Peyer's patch (tissue), 4 donors: ENCODE measurements at regions not wholly inside any gene's neighbourhood (a gene's known extent, or its start where the extent isn't known, plus 50 kb on each side); places are given as distances from the start of the nearest gene placed in this dataset.
"Not testable (repeated sequence)": the region's sequence is repeated elsewhere in the genome, so short reads cannot be mapped to it uniquely, and the experiment has no call there.

Source experiments
- POLR2A ChIP-seq, 2 donors: fragments of 450-650 bp; IDR thresholded peaks; one replicate each; pipeline ENCODE4 v1.5.1; 2017; ENCODE audit warnings: antibody characterized with exemption in 2 of 2, mild to moderate bottlenecking in 2 of 2, moderate library complexity in 2 of 2
- TF ChIP-seq, protein P1 (sequence below), 6 experiments: fragments of 450-650 bp in 4 of 6; fragments of 200-600 bp in 2 of 6; sonication (generic) in 1 of 6; IDR thresholded peaks; one replicate each; pipeline ENCODE4 v1.5.1; 2017 to 2019; ENCODE audit warnings: antibody characterized with exemption in 6 of 6, mild to moderate bottlenecking in 3 of 6, moderate library complexity in 1 of 6

DNA sequence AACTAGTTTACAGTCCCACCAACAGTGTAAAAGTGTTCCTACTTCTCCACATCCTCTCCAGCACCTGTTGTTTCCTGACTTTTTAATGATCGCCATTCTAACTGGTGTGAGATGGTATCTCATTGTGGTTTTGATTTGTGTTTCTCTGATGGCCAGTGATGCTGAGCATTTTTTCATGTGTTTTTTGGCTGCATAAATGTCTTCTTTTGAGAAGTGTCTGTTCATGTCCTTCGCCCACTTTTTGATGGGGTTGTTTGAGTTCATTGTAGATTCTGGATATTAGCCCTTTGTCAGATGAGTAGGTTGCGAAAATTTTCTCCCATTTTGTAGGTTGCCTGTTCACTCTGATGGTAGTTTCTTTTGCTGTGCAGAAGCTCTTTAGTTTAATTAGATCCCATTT, 77.1 kb upstream of the SLC7A14 start:
- TF ChIP-seq, protein P1, sequence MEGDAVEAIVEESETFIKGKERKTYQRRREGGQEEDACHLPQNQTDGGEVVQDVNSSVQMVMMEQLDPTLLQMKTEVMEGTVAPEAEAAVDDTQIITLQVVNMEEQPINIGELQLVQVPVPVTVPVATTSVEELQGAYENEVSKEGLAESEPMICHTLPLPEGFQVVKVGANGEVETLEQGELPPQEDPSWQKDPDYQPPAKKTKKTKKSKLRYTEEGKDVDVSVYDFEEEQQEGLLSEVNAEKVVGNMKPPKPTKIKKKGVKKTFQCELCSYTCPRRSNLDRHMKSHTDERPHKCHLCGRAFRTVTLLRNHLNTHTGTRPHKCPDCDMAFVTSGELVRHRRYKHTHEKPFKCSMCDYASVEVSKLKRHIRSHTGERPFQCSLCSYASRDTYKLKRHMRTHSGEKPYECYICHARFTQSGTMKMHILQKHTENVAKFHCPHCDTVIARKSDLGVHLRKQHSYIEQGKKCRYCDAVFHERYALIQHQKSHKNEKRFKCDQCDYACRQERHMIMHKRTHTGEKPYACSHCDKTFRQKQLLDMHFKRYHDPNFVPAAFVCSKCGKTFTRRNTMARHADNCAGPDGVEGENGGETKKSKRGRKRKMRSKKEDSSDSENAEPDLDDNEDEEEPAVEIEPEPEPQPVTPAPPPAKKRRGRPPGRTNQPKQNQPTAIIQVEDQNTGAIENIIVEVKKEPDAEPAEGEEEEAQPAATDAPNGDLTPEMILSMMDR (IDR thresholded peaks at IDR 0.05) = not testable (repeated sequence)
- not testable (repeated sequence) for TF ChIP-seq POLR2A (IDR thresholded peaks at IDR 0.05)
